ENCODE measurements at regions not wholly inside any gene's neighbourhood (a gene's known extent, or its start where the extent isn't known, plus 50 kb on each side); places are given as distances from the start of the nearest gene placed in this dataset.

DNA sequence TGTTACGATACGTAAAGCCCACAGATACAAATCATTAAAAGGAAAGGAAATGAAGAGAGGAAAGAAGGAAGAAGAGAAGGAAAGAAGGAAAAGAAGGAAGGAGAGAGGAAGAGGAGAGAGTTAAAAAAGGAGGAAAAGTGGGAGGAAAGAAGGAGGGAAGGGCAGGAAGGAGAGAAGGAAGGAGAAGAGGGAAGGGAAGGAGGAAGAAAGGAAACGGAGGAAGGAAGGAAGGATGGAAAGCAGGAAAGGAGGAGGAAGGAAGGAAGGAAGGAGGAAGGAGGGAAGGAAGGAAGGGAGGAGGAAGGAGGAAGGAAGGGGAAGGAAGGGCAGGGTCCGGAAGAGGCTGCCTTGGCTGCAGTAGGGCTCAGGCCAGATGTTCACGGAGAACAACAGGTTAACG, 95.2 kb downstream of the ENGASE start:
- DNase-seq (ENCODE audit: low read depth), result no peak

DNA sequence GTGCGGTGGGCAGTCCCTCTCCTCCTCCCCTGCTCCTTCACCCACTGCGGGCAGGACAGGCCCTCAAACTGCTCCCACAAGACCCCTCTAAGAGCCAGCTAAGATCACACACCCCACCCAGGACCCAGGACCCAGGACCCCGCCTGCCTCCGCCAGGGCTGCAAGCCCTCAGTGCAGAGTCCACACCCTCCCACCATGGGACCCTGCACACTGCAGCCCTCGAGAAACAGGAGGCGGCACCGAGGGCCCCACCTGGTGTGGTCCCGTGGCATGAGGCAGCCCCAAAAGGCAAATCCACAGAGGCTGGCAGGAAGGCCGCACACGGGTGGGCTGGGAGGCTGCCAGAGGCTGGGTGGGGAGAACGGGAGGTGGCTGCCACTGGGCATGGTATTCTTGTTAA, 94.7 kb downstream of the ENGASE start:
- no peak for DNase-seq (ENCODE audit: low read depth)

DNA sequence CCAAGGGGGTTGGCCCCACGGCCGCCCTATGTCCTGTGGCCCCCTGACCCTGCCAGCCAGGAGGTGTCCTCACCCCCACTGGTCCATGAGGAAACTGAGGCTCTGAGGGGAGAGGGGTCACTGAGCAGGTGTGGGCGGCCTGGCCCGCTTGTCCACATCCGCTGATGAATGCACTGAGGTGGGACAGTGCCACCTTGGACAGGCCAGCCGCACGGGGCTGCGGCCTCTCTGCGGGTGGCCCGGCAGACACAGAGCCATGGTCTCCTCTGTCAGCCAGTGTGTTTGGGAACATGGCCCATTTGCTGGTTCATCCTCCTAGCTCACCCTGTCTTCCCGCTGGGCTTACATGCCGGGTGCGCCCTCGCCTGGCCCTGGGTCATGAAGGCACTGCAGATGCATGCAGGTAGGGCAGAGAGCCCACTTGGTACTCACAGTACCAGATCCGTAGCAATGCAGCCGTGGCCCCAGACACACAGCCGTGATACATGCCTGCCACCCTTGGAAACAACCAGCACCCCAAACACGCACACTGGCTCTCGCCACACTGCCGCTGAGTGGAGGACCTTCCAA, 93.9 kb downstream of the ENGASE start:
- no peak for DNase-seq (ENCODE audit: low read depth)

DNA sequence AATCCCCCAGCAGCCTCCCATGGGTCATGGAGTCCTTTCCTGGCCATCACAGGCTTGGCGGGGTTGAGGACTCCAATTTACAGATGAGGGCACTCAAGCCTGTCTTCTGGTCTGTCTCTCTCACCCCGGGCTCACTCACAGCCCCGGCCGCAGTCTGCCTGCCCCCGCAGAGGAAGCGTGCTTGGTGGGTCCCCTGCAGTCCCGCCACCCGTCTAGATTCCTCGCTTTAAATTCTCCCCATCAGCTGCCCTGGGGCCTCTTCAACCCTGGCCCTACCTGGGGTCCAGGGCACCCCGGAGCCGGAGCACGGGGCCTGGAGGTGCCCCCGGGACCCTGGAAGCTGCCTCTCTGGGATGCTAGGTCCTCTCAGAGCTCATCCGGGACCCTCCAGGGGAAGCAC, 92.9 kb downstream of the ENGASE start:
- DNase-seq (ENCODE audit: low read depth), result no peak

DNA sequence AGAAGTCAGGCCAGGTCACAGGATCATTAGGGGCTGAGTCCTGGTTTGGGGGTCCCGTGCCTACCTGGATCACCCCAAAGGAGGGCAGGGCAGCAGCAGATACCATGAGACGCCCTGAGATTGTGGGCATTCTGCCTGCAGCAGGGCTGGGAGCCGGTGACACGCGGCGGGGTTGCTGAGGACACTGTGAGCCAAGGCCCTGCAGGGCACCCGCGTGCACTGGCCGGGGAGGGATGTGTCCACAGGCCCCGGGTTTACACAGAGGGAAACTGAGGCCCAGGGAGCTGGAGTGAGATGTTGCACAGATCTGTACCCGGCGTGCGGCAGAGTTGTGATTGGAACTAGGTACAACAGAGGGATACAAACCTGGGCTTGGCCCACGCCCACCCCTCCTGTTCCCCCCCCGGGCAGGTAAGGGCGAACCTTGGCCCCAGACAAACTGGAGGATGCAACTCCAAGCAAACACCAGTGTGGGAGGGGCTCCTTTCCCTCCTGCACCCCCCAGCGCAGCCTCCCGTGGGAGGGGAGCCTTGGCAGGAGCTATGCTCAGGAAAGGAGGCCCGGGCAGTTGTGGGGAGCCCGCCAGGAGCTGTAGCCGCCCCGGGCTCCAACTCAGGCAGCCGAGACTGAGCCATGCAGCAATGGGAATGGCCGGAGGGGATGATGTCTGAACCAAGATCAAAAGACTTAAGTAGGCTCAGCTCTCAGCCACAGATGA, 91.3 kb downstream of the ENGASE start:
- no peak for DNase-seq (ENCODE audit: low read depth)

DNA sequence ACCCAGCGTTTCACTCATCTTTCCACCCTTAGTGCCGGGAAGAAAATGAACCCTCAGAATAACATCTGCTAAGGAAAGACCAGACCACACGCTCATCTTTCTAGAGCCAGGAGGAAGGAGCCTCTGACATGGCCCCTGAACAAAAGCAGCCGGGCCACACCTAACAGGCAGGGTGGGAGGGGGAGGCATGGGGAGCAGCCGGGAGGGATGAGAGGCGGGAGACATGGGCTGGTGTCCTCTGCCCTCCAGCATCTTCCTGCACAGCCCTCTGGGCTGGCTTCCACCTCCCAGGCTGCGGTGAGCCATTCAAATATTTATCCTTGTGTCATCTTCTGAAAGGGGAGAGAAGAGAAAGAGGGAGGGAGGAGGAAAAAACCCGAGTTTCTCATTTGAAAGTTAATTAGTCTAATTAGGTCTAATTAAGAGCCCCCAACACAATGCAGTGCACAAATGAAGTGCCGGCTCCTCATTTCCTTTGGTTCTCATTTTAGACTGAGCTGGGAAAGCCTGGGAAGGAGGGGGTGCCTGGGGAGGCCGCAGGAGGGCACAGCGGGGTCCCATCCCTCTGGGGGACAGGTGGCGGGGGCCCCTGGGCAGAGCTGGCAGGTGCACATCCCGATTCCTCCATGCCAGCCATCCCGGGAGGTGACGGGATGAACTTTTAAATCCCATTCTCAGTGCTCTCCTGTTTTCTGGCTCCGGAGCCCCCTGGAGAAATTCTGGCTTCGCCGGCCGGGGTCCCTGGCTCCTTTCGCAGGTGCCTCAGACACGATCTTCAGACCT, 90.5 kb downstream of the ENGASE start:
- no peak for DNase-seq (ENCODE audit: low read depth)

DNA sequence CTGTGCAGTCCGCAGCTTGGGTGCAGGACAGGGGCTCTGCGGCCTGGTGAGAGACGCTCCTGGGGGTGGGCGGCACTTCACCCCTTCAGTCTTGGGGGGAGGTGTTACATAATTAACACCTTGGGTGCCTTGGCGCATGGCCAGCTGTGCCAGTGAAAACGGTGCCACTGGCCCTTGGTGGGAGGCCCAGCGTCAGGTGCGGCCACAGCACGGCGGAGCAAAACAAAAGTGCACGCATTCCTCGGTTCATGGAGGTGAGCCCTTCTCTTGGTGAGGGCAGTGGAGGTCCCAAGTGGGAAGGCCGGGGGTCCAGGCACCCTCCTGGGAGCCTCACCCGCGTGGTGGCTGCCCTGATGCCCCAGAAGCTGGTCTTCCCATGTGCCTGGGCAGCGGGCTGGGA, 89.8 kb downstream of the ENGASE start:
- no peak for DNase-seq (ENCODE audit: low read depth)

DNA sequence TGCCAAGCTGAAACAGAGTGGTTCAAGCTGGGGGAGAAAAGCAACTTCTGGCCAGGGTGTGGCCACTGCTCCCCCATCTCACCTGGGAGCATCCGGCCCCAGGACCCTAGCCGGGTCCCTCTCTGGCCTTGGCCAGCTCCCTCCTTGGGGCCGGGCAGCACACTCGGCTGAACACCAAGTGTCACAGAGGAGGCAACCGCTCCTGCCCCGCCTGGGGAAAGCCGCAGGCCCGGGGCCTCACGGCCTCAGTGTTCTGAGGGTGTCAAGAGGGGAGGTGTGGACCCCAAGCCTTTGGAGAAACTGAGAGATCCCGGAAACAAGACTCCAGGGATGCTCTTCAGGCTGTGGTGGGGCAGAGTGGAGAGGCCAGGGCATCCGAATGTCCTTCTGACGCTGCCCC, 88.4 kb downstream of the ENGASE start:
- DNase-seq (ENCODE audit: low read depth), result no peak

DNA sequence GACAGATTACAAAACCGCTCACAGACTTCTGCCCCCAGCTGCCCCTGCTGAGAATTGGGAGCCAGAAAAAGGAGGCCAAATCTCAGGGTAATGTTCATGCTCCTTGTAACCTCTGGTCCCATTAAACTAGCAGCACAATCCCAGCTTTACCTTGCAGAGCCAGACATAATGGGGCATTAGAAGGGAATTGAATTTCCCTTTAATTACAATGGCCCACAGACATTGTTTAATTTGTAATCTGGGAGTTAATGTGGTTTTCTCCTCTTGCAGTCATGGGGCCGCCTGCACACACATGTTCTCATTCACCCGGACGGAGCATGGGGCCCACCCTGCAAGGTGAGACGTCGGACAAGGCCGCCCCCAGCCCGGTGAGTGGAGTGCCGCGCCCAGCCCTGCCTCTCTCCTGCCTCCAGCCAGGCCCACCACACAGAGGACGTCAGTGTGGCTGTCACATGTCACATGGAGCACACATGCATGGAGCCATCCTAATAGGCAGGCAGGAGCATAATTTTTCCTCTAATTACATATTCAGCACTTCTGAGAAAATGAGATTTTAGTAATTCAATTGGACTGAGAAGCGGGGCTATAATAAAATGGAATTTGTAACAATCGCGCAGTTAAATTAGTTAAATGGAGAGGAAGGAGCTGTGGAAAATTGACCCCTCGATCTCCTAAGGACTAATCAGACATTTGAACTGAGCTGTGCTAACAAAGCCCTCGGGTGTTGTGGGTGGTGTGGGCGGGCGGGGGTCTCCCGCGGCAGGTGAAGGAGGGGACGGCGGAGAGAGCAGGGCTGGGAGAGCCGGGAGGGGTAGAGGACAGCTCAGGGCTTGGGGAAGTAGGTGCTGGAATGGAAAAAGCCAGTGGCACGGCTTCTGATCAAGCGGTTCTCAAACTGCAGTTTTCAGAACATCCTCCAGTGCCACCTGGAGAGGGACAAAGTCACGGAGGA, 87.7 kb downstream of the ENGASE start:
- no peak for DNase-seq (ENCODE audit: low read depth)

DNA sequence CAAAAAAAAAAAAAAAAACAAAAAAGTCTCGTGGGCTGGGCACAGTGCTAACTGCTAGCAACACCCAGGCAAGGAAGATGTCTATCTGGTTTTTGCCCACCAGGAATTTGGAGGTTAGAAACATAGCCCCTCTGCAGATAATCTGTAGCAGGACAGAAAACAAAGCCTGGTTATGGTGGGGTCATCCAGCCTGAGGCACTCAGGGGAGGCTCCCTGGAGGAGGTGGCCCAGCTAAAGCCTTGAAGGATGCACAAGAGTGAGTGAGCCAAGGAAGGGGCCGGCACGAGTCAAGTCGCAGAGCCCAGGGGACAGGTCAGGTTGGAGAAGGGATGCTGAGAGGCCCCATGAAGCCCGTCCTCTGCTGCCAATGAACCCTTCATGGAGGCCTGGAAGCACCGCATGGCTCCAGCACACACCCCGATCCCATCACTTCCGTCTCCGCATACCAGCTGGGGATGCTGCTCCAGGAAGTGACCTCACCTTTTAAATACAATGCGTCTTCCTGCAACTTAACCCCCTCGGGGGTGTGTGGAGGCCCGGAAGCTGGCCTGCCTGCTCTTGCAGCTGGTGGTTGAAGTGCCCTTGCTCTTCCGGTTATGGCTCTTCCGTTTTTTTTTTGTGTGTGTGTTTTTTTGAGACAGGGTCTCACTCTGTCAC, 86.5 kb downstream of the ENGASE start:
- no peak for DNase-seq (ENCODE audit: low read depth)

DNA sequence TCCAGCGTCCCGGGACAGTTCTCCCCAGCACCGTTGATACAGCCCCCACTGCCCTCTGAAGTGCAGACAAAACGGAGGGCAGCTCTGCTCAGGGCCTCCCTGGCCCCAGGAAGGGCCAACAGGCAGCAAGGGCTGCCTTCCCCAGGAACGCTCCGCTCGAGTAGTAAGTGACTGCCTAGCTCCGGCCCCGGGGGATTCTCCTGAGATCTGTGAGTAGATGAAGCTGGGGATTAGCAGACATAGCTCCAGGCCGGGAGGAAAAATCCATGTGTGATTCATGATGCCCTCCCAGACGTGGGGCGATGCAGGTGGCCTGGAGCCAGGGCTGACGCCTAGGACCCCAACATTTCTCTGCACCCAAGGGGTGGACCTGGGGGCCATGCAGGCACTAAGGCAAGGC, 85.3 kb downstream of the ENGASE start:
- DNase-seq (ENCODE audit: low read depth), result no peak

DNA sequence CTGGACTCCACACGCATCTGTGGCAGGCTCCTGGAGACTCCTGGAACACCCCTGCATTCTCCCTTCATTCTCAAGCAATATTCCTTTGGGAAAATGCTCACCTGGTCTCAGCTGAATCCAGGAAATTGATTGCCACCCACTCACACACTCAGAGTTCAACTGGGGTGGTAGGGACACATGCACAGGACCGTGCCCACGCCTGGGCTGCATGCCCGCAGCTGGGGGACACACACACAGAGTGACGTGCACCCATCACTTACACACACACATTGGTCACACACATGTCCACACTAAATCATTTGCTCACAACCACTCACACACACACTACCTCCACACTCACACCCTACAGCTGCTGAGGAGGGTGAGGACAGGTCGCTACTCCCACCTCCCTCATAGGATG, 84.8 kb downstream of the ENGASE start:
- DNase-seq (ENCODE audit: low read depth), result no peak

DNA sequence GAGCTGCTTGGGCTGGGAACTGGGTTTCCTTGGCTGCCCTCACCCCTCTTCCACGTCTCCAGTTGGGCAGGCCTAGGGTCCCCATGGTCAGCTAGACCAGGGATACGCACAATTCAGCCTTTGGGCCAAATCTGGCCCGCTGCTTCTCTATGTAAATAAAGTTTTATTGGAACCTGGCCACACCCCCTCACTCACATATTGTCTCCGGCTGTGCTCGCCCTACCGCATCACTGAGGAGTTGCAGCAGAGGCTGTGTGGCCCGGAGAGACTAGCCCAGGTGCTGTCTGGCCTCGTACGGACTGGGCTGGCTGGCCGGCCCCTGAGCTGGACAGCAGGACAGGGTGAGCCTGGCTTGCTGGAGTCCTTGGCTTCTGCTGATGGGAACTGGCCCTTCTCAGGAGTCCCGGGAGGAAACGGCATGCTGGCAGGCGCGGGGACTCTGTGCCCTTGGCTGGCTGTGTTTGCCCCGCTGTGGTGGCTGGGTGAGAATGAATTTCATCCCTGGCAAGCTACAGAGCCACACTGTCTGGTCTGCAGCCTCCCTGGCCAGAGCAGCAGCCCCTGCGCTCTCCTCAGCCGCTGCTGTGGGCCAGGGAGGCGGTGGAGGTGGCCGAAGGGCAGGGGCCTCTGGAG, 82.0 kb downstream of the ENGASE start:
- DNase-seq (ENCODE audit: low read depth), result no peak

DNA sequence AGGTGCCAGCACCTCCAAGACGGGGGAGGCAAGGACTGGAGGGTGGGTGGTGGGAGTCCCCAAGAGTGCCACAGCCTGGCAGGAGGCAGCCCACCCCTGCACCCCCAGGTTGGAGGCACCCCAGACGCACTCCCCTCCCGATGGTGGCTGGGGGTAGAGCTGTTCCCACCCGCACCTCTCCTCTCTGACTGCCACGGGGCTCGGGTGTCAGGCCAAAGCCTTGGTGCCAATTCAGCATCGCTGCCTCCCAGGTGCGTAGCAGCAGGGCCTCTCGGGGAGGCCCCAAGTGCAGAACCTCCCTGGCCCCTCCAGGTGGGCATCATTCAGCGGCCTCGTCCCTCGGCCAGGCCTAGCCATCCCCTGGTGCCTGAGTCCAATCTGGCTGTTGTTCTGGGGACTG, 81.1 kb downstream of the ENGASE start:
- DNase-seq (ENCODE audit: low read depth), result no peak

DNA sequence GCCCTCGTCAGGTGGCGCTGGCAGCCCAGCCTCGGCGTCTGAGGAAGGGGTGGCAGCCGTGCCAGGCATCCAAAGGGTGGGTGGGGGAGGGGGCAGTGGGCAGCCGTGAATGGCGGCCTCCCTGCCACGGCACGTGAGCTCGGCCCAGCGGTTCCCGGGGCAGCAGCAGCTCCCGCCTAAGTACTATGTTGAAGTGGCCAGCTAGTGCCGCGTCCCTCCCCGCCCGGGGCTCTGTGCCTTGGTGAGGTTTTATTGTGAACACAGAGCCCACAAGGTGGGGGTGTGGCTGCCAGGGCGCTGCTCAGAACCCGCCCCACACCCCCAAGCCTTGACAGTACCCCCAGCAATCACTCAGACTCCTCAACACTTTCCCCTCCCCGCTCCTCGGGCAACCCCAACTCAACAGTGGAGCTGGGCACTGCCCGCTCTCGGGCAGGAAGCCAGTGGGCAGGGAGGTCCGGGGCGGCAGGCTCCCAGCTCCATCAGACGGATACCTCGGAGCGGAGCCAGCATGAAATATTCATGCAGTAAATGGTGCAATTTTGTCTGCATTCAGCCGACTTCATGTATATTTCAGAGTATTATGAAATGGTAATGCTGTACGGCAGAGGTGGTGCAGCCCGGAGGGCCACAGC, 80.4 kb downstream of the ENGASE start:
- DNase-seq (ENCODE audit: low read depth), result no peak

DNA sequence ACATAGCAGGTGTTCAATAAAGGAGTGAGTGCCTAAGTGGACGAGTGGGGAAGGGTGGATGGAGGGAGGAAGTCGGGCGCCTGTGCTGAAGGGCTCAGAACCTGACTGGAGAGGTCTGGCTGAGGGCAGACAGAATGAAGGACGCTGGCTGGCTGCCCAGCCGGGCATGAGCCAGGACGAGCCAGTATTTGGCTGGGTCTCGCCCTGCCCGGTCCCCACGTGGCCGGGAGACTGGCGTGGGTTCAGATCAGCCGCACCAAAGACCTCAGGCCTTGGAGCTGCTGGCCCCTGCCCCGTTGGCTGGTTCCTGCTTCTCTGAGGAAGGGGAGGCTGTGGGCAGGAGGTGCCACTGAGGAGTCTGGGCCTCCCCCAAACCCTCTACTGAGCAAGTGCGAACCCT, 79.8 kb downstream of the ENGASE start:
- DNase-seq (ENCODE audit: low read depth), result no peak

DNA sequence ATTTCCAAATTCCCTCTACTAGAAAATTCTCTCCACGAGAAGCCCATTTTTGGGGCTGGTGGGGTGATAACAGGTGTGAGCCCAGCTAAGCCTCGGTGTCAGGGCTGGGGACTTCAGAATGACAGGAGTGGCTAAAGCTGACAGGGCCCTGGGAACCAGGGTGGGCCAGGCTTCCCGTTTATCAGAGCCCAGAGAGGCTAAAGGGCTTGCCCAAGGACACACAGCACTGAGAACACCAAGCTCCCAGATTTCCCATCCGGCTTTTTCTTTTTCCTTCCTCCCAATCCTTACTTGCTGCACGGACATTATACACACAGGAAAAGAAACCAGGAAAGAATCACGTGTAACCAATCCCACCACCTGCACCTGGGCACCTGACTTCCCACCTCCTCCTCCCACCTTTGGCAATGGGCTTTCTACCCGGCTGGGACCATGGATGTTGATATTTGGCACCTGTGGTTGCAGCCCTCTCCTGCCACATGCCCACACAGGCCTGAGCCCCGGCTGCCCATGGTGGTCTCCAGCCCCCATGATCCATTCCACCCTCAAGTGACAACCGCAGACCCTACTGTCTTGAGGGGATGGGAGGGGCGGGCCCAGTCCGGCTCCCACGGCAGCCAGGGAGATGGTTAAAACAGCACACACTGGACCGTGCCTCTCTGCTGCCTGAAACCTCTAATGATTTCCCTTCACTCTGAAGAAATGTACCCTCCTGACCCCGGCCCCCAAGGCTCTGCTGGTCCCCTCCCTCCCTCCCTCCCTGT, 78.9 kb downstream of the ENGASE start:
- DNase-seq (ENCODE audit: low read depth), result no peak

DNA sequence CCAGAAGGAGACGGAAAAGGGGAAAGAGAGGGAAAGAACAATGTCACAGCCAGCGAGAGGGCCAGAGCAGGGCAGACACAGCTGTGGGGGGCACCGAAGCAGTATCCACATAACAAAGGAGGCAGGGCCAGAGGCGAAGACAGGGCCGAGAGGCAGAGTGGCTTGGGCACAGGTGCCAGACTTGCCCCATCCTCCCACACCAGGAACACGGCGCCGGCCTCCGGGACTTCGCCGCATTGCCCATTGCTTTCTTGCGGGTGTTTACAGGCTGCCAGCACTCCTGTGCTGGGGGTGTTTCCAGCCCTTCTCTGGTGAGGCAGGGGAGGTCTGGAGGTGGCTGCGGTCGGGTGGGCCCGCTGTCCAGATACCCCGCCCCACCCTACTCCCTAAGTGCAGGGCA, 78.0 kb downstream of the ENGASE start:
- no peak for DNase-seq (ENCODE audit: low read depth)

DNA sequence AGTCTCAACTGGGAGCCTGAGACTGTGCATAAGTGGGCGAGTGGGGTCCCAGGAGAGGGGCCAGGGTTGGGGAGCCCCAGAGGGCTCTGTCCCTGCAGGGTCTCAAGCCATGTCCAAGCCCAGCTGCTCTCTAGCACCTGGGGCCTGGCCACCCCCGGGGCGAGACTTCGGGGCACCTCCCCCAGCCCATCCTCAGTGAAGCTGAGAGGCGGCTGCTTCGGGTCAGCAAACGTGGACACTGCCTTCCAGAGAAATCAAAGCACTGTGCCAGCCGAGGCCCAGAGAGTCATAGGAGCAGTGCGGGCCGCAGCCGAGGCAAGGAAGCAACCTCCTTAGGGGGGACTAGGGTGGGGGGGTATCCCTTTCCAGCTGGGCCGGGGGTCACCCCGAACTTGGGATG, 77.5 kb downstream of the ENGASE start:
- no peak for DNase-seq (ENCODE audit: low read depth)

DNA sequence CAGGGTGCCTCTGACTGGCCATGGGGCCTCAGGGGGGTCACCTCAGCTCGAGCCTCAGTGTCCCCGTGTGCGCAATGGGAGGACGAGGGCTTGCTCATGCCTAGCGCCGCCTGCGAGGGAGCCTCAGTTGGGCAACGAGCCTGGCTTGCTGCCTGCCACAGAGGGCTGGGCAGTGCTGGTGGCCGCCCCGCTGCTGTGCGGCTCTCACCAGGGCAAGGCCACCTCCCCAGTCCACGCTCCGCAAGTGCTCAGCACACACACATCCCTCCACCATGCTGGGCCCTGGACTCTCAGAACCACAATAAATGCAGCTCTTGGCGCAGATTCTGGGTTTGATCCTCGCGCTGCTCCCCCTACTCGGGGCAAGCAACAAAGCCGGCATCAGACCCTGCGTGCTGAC, 76.2 kb downstream of the ENGASE start:
- DNase-seq (ENCODE audit: low read depth), result no peak
